CD4-positive, alpha-beta T cell (primary cell): ENCODE measurements at regions not wholly inside any gene's neighbourhood (a gene's known extent, or its start where the extent isn't known, plus 50 kb on each side); places are given as distances from the start of the nearest gene placed in this dataset.

Experiments
- ATAC-seq: fragments of 200-7000 bp; cut with Tn5 transposase; one replicate; pipeline ENCODE4 v1.10.0; 2022; ENCODE audit warnings: mild to moderate bottlenecking; ENCODE audit not compliant: poor library complexity
- CTCF ChIA-PET: fragments of 350-600 bp; sonication (Branson Sonifier 250); formaldehyde crosslinking; loops from one replicate; lab custom pipeline; 2021; ENCODE audit warnings: antibody characterized with exemption, inconsistent platforms; lab: Charles Lee
- POLR2A ChIA-PET: fragments of 350-600 bp; sonication (Branson Sonifier 250); formaldehyde crosslinking; loops from one replicate; lab custom pipeline; 2021; ENCODE audit warnings: antibody characterized with exemption, inconsistent platforms; lab: Charles Lee
- DNase-seq, 14 experiments: peaks; one replicate each; pipeline ENCODE4 v3.0.0-alpha.2; 2013 to 2020; ENCODE audit warnings: mixed read lengths in 2 of 14
- H3K27ac ChIP-seq, 2 donors: one replicate each; pipeline versions ENCODE4 v1.5.1 to v1.7.0; 2013; ENCODE audit warnings: low read length in 2 of 2, low read depth in 1 of 2, mild to moderate bottlenecking in 1 of 2
- H3K27me3 ChIP-seq, 2 experiments: 1 replicate in 1 of 2; 2 replicates in 1 of 2; pipeline versions ENCODE4 v1.6.1 to v1.7.0; 2013; ENCODE audit warnings: low read length in 2 of 2, control low read depth in 1 of 2, mild to moderate bottlenecking in 1 of 2, moderate library complexity in 1 of 2; ENCODE audit not compliant: insufficient read depth in 2 of 2, control insufficient read depth in 1 of 2
- H3K36me3 ChIP-seq: one replicate; pipeline ENCODE4 v1.6.1; 2013; ENCODE audit warnings: low read length, control low read depth; ENCODE audit not compliant: insufficient read depth
- H3K4me1 ChIP-seq: one replicate; pipeline ENCODE4 v1.6.1; 2013; ENCODE audit warnings: low read length, control low read depth; ENCODE audit not compliant: insufficient read depth
- H3K4me3 ChIP-seq: one replicate; pipeline ENCODE4 v1.5.1; 2013; ENCODE audit warnings: mild to moderate bottlenecking, low read length, moderate library complexity
- H3K9me3 ChIP-seq, 2 experiments: 1 replicate in 1 of 2; 2 replicates in 1 of 2; pipeline versions ENCODE4 v1.6.1 to v1.7.0; 2013; ENCODE audit warnings: low read length in 2 of 2, mild to moderate bottlenecking in 2 of 2, control low read depth in 1 of 2, moderate library complexity in 1 of 2; ENCODE audit not compliant: control insufficient read depth in 1 of 2, insufficient read depth in 1 of 2
- H3K27ac Mint-ChIP-seq: one replicate; pipeline ENCODE4 v1.8.0; 2020; ENCODE audit warnings: mixed read lengths
- H3K27me3 Mint-ChIP-seq: one replicate; pipeline ENCODE4 v1.8.0; 2021; ENCODE audit warnings: mixed read lengths
- H3K36me3 Mint-ChIP-seq: one replicate; pipeline ENCODE4 v1.8.0; 2021; ENCODE audit warnings: low read depth, mixed read lengths
- H3K4me1 Mint-ChIP-seq: one replicate; pipeline ENCODE4 v1.8.0; 2021; ENCODE audit warnings: low read depth, mixed read lengths
- H3K4me3 Mint-ChIP-seq: one replicate; pipeline ENCODE4 v1.8.0; 2020; ENCODE audit warnings: mild to moderate bottlenecking, mixed read lengths
- H3K9me3 Mint-ChIP-seq: one replicate; pipeline ENCODE4 v1.8.0; 2020; ENCODE audit warnings: mixed read lengths
- CTCF ChIP-seq: fragments of 200-600 bp; IDR thresholded peaks from one replicate; pipeline ENCODE4 v1.8.0; 2022; ENCODE audit warnings: antibody characterized with exemption, mild to moderate bottlenecking
- intact Hi-C, 2 experiments: fragments of 100-400 bp; cut with DNase I in 1 of 2; cut with micrococcal nuclease in 1 of 2; formaldehyde crosslinking; loops; one replicate each; pipeline versions ENCODE4 v1.15.1 to v1.9.0; 2023 to 2025; cut with DNase I, micrococcal nuclease

- Mint-ChIP-seq H3K4me1 (no peaks in the 10 kb centered on the region), H3K4me3 (no peak overlapping the region), H3K9me3 (no peaks in the 10 kb centered on the region), H3K27me3 (no peaks in the 10 kb centered on the region), H3K36me3 (no peaks in the 10 kb centered on the region), H3K27ac (no peak overlapping the region)
- ChIA-PET CTCF (no interaction called here), POLR2A (no interaction called here)
- no peak overlapping the region for H3K4me3 ChIP-seq
- DNase-seq, result no peak
- no peaks in the 10 kb centered on the region for H3K27me3 ChIP-seq
- H3K36me3 ChIP-seq, result no peaks in the 10 kb centered on the region
- intact Hi-C loops, result no loop called here
- H3K4me1 ChIP-seq, result no peaks in the 10 kb centered on the region
- TF ChIP-seq CTCF, result no peak
- H3K27ac ChIP-seq, result no peak overlapping the region
- no peak for ATAC-seq
- no peaks in the 10 kb centered on the region for H3K9me3 ChIP-seq
These were observed 141.1 kb downstream of the MRM1 start for GRCh38 chr17:36742267-36743000.

DNA sequence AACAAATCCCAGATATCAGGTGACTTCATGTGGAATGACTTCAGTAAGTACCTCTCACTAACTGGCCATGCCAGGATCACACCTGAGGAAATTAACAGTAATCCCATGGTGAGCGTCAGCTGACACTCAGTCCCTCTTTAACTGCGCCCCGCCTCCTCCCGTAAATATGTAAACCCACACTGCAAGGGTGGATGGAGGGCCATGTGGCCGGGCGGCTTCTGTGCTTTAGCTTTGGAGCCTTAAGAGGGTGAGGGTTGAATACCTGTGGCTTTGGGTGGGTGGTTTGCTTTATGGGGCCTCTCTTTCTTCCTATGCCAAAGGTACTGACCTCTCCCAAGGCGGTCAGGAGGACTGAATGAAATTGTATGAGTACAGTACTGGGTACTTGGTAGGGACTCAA lies 141.7 kb downstream of the MRM1 start:
- H3K4me3 ChIP-seq, result no peak overlapping the region
- H3K27ac ChIP-seq, result no peak overlapping the region
- DNase-seq (no peak), ATAC-seq (no peak)
- H3K36me3 Mint-ChIP-seq, result no peaks in the 10 kb centered on the region
- POLR2A ChIA-PET, result no interaction called here
- no peak overlapping the region for H3K27ac Mint-ChIP-seq
- no peaks in the 10 kb centered on the region for H3K27me3 Mint-ChIP-seq
- no peak for TF ChIP-seq CTCF
- no peaks in the 10 kb centered on the region for H3K9me3 Mint-ChIP-seq
- H3K4me3 Mint-ChIP-seq, result no peak overlapping the region
- no peaks in the 10 kb centered on the region for H3K4me1 ChIP-seq
- no peaks in the 10 kb centered on the region for H3K27me3 ChIP-seq
- intact Hi-C loops, result no loop called here
- CTCF ChIA-PET, result no interaction called here
- H3K9me3 ChIP-seq, result no peaks in the 10 kb centered on the region
- no peaks in the 10 kb centered on the region for H3K4me1 Mint-ChIP-seq
- no peaks in the 10 kb centered on the region for H3K36me3 ChIP-seq

DNA sequence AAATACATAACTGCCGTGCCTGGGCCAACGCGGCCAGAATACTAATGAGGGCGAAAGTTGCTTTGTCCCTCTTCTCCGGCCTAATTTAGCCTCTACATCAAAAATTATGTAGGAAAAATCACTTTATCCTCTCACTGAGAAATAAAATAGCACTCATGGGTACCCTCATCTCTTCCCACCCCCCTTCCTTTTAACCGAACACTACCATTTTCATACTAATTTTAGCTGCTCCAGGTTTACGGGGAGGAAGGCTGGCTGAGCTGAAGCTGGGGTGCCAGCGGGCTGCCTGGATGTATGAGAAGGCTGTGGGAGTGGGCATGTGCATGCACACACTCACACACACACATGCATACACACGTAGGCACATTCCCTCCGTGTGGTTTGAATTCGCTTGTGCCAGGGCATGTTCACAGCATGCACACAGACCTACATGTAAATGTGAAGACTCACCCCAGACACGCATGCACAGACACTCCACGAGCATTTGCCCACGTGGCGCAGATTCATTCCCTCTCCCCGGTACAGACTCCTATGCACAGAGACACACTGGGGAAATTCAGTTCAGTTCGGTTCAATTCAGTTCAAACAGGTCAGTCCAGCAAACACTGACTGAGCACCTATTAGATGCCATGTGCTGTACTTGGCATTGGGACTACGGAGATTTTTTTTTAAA lies 145.1 kb downstream of the MRM1 start:
- ChIA-PET CTCF (no interaction called here), POLR2A (no interaction called here)
- no peaks in the 10 kb centered on the region for H3K4me1 ChIP-seq
- H3K27me3 Mint-ChIP-seq, result peaks cover 7% of the 10 kb centered on the region
- H3K36me3 Mint-ChIP-seq, result no peaks in the 10 kb centered on the region
- H3K4me3 ChIP-seq, result no peak overlapping the region
- intact Hi-C loops, result no loop called here
- no peak for ATAC-seq
- no peaks in the 10 kb centered on the region for H3K9me3 ChIP-seq
- H3K27me3 ChIP-seq, result no peaks in the 10 kb centered on the region
- no peak overlapping the region for H3K4me3 Mint-ChIP-seq
- no peaks in the 10 kb centered on the region for H3K9me3 Mint-ChIP-seq
- no peak overlapping the region for H3K27ac ChIP-seq
- H3K4me1 Mint-ChIP-seq, result no peaks in the 10 kb centered on the region
- no peak for TF ChIP-seq CTCF
- no peak overlapping the region for H3K27ac Mint-ChIP-seq
- H3K36me3 ChIP-seq, result no peaks in the 10 kb centered on the region
- DNase-seq, result no peak
